ENCODE measurements at regions not wholly inside any gene's neighbourhood (a gene's known extent, or its start where the extent isn't known, plus 50 kb on each side); places are given as distances from the start of the nearest gene placed in this dataset.

DNA sequence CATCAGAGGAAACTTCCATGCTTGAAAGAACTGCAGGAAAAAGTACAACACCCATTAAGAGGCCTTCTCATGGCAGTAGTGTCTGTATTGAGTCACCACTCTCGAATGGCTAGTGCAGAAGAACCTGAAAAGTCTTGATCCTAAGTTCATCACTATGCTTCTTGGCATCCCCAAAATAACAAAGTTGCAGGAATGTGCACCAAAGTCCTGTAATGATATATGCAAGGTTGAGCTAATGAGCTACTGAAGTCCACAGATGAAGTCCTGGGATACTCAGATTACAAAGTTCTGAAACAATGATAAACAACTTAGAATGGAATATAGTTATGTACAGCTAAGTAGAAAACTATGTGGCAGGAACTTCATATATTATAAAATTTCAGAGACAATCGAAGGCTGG is 545.4 kb downstream of the FOXG1 start:
- DNase-seq (ENCODE audit: low spot score): no peak
- 56% methylated on average over 2 of the region's 2 CpGs for WGBS
- Histone ChIP-seq H3K36me3 (no peaks in the 10 kb centered on the region), H3K27ac (no peak overlapping the region), H3K27me3 (replicated peaks; ENCODE audit: insufficient read depth) (no peaks in the 10 kb centered on the region), H3K4me1 (replicated peaks) (no peaks in the 10 kb centered on the region), H3K9me3 (no peaks in the 10 kb centered on the region), H3K4me3 (no peak overlapping the region)
- intact Hi-C loops (cut with DNase I): no loop called here
- TF ChIP-seq POLR2AphosphoS5 (IDR thresholded peaks at IDR 0.05): no peak

- H3K4me3 ChIP-seq: no peak overlapping the region
- no peaks in the 10 kb centered on the region for H3K9me3 ChIP-seq
- no peak for DNase-seq (ENCODE audit: low spot score)
- intact Hi-C loops (cut with DNase I): no loop called here
- H3K27me3 ChIP-seq (replicated peaks; ENCODE audit: insufficient read depth): no peaks in the 10 kb centered on the region
- H3K27ac ChIP-seq: no peak overlapping the region
- H3K4me1 ChIP-seq (replicated peaks): no peaks in the 10 kb centered on the region
- TF ChIP-seq POLR2A (IDR thresholded peaks at IDR 0.05) (no peak), POLR2AphosphoS5 (IDR thresholded peaks at IDR 0.05) (no peak)
- TF ChIP-seq, protein P1, sequence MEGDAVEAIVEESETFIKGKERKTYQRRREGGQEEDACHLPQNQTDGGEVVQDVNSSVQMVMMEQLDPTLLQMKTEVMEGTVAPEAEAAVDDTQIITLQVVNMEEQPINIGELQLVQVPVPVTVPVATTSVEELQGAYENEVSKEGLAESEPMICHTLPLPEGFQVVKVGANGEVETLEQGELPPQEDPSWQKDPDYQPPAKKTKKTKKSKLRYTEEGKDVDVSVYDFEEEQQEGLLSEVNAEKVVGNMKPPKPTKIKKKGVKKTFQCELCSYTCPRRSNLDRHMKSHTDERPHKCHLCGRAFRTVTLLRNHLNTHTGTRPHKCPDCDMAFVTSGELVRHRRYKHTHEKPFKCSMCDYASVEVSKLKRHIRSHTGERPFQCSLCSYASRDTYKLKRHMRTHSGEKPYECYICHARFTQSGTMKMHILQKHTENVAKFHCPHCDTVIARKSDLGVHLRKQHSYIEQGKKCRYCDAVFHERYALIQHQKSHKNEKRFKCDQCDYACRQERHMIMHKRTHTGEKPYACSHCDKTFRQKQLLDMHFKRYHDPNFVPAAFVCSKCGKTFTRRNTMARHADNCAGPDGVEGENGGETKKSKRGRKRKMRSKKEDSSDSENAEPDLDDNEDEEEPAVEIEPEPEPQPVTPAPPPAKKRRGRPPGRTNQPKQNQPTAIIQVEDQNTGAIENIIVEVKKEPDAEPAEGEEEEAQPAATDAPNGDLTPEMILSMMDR (IDR thresholded peaks at IDR 0.05): no peak
- H3K36me3 ChIP-seq: no peaks in the 10 kb centered on the region
- WGBS: 89% methylated on average over 2 of the region's 2 CpGs
Measured at GRCh38 chr14:29316936-29317335, 550.3 kb downstream of the FOXG1 start.

GRCh38 chr14:29317423-29317822 is 550.8 kb downstream of the FOXG1 start:
- H3K27ac ChIP-seq: no peak overlapping the region
- H3K27me3 ChIP-seq (replicated peaks; ENCODE audit: insufficient read depth): no peaks in the 10 kb centered on the region
- no peaks in the 10 kb centered on the region for H3K4me1 ChIP-seq (replicated peaks)
- intact Hi-C loops (cut with DNase I): no loop called here
- no peak for TF ChIP-seq POLR2A (IDR thresholded peaks at IDR 0.05)
- no peak for TF ChIP-seq POLR2AphosphoS5 (IDR thresholded peaks at IDR 0.05)
- TF ChIP-seq, protein P1 (IDR thresholded peaks at IDR 0.05): no peak
- 92% methylated on average over 1 of the region's 1 CpG for WGBS
- H3K4me3 ChIP-seq: no peak overlapping the region
- H3K36me3 ChIP-seq: no peaks in the 10 kb centered on the region
- DNase-seq (ENCODE audit: low spot score): no peak
- no peaks in the 10 kb centered on the region for H3K9me3 ChIP-seq

DNA sequence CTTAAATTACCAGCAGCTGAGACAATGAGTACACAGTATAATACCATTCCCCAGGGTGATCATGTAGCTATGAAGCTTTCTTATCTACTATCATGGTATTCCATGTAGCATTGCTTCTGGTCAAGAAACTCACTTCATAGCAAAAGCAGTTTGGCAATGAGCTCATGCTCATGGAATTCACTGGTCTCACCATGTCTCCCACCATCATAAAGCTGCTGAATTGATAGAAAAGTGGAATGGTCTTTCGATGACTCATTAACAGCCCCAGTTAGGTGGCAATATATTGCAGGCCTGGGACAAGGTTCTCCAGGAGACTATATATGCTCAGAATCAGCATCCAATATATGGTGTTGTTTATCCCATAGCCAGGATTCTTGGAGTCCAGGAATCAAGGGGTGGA is 553.7 kb downstream of the FOXG1 start:
- Histone ChIP-seq H3K4me3 (no peak overlapping the region), H3K4me1 (replicated peaks) (no peaks in the 10 kb centered on the region), H3K27ac (no peak overlapping the region), H3K27me3 (replicated peaks; ENCODE audit: insufficient read depth) (no peaks in the 10 kb centered on the region), H3K36me3 (no peaks in the 10 kb centered on the region), H3K9me3 (no peaks in the 10 kb centered on the region)
- TF ChIP-seq, protein P1 (IDR thresholded peaks at IDR 0.05): no peak
- TF ChIP-seq POLR2A (IDR thresholded peaks at IDR 0.05) (no peak), POLR2AphosphoS5 (IDR thresholded peaks at IDR 0.05) (no peak)
- WGBS: 90% methylated on average over 1 of the region's 1 CpG
- intact Hi-C loops (cut with DNase I): no loop called here
- no peak for DNase-seq (ENCODE audit: low spot score)

- Histone ChIP-seq H3K36me3 (no peaks in the 10 kb centered on the region), H3K4me1 (replicated peaks) (no peaks in the 10 kb centered on the region), H3K4me3 (no peak overlapping the region), H3K27ac (no peak overlapping the region), H3K9me3 (no peaks in the 10 kb centered on the region), H3K27me3 (replicated peaks; ENCODE audit: insufficient read depth) (no peaks in the 10 kb centered on the region)
- DNase-seq (ENCODE audit: low spot score): no peak
- TF ChIP-seq POLR2AphosphoS5 (IDR thresholded peaks at IDR 0.05) (no peak), POLR2A (IDR thresholded peaks at IDR 0.05) (no peak)
- TF ChIP-seq, protein P1 (IDR thresholded peaks at IDR 0.05): no peak
- intact Hi-C loops (cut with DNase I): no loop called here
Measured at GRCh38 chr14:29321646-29322045, 555.1 kb downstream of the FOXG1 start.
